Transverse colon (tissue), 4 donors: ENCODE measurements at regions not wholly inside any gene's neighbourhood (a gene's known extent, or its start where the extent isn't known, plus 50 kb on each side); places are given as distances from the start of the nearest gene placed in this dataset.

ENCODE experiments used
- DNase-seq: peaks from one replicate; pipeline ENCODE4 v3.0.0-alpha.2; 2019
- H3K27ac ChIP-seq, 4 donors: fragments of 200-600 bp; sonication (generic); 2 replicates each; pipeline ENCODE4 v1.5.1; 2016 to 2018; ENCODE audit warnings: inconsistent platforms in 4 of 4
- H3K27me3 ChIP-seq: fragments of 200-600 bp; sonication (generic); 2 replicates; pipeline ENCODE4 v1.5.1; 2017; ENCODE audit warnings: inconsistent platforms
- H3K36me3 ChIP-seq, 4 donors: fragments of 200-600 bp; sonication (generic); 2 replicates each; pipeline ENCODE4 v1.5.1; 2017 to 2019; ENCODE audit warnings: inconsistent platforms in 4 of 4
- H3K4me1 ChIP-seq, 4 donors: fragments of 200-600 bp; sonication (generic); 2 replicates each; pipeline ENCODE4 v1.5.1; 2017 to 2020; ENCODE audit warnings: inconsistent platforms in 4 of 4
- H3K4me3 ChIP-seq, 4 donors: fragments of 200-600 bp; sonication (generic); 1 replicate in 1 of 4; 2 replicates in 3 of 4; pipeline versions ENCODE4 v1.5.1 to v1.6.1; 2017 to 2019; ENCODE audit warnings: inconsistent platforms in 4 of 4
- H3K9me3 ChIP-seq, 2 donors: fragments of 200-600 bp; sonication (generic); 2 replicates each; pipeline ENCODE4 v1.5.1; 2017 to 2019; ENCODE audit warnings: inconsistent platforms in 2 of 2
- EP300 ChIP-seq: sonication (generic); formaldehyde crosslinking; IDR thresholded peaks from one replicate; pipeline ENCODE4 v1.6.1; 2017; ENCODE audit warnings: antibody characterized with exemption, low read depth
- POLR2A ChIP-seq: fragments of 450-650 bp; IDR thresholded peaks from one replicate; pipeline ENCODE4 v1.6.1; 2016; ENCODE audit warnings: antibody characterized with exemption, mild to moderate bottlenecking, moderate library complexity
- POLR2AphosphoS5 ChIP-seq, 3 donors: sonication (generic); formaldehyde crosslinking; IDR thresholded peaks; one replicate each; pipeline ENCODE4 v1.6.1; 2016; ENCODE audit warnings: antibody characterized with exemption in 3 of 3
- WGBS, 2 donors: methylation state at CpG; one replicate each; pipeline ENCODE4 v1.1.5; 2018; ENCODE audit warnings: low coverage in 1 of 2; 5-methylcytosine and 5-hydroxymethylcytosine counted together
- in situ Hi-C, 4 donors: fragments of 200-750 bp; cut with MboI; loops; one replicate each; pipeline versions ENCODE4 v1.15.0 to v1.15.1; 2017; ENCODE audit warnings: low sequenced_read_pairs in 3 of 4, low pct_ligation_motif_present in 1 of 4, low pct_unique_long_range_greater_than_20kb in 1 of 4
- intact Hi-C: fragments of 100-400 bp; cut with DNase I; formaldehyde crosslinking; loops from one replicate; pipeline ENCODE4 v1.15.1; 2023; ENCODE audit warnings: low total_unique reads
- TF ChIP-seq, protein P1 (sequence below), 5 experiments: fragments of 200-600 bp in 3 of 5; fragments of 450-650 bp in 2 of 5; sonication (generic) in 3 of 5; IDR thresholded peaks; 1 replicate in 2 of 5; 2 replicates in 3 of 5; pipeline ENCODE4 v1.5.1; 2016 to 2017; ENCODE audit warnings: antibody characterized with exemption in 5 of 5, inconsistent platforms in 3 of 5, mild to moderate bottlenecking in 2 of 5, moderate library complexity in 1 of 5

DNA sequence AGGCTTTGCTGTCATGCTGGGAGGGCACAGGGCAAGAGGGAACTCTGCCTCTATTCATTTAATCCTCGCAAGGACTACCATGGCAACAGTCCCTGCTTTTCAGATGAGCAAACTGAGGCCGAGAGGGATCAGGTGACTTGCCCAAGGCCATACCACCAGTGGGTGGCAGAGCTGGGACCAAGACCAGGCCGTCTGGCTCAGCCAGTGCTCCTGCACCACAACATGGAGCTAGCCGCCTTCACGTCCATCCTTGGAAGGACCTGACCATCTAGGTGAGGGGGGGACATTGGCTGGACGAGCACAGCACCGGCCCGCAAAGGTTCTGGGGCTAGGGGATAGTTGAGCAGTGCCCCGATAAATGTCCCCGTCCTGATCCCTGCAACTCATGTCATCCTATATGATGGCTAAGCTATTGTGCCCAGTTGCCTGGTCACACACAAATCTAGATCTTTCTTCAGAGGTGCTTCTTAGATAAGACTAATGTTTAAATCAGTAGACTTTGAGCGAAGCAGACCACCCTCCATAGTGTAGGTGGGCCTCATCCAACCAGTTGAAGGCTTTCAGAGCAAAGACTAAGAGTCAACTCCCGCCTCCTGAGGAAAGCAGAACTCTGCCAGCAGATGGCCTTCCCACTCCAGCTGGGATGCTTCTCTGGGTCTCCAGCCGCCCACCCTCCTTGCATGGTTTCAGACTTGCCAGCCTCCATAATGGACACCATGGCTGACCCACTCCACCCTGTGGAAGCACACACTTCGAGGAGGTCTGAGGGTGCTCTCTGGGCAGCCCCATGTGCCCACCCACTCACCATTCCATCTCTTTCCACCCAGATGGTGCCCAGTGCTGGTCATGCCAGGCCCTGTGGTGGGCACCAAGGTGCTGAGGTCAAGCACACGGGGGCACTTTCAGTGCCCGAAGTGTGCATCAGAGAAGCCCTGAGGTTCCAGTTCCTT lies 214.8 kb upstream of the RAB6C start:
- no peak for DNase-seq
- intact Hi-C loops, result no loop called here
- 82 to 100% methylated on average over 1 to 16 of the region's 16 CpGs for WGBS, 2 donors
- H3K9me3 ChIP-seq, result no peaks in the 10 kb centered on the region
- H3K4me3 ChIP-seq, result no peak overlapping the region
- peaks cover 4% of the 10 kb centered on the region for H3K27me3 ChIP-seq
- TF ChIP-seq POLR2A (no peak), EP300 (no peak), POLR2AphosphoS5 (IDR thresholded peaks at IDR 0.05) (no peak)
- TF ChIP-seq, protein P1, sequence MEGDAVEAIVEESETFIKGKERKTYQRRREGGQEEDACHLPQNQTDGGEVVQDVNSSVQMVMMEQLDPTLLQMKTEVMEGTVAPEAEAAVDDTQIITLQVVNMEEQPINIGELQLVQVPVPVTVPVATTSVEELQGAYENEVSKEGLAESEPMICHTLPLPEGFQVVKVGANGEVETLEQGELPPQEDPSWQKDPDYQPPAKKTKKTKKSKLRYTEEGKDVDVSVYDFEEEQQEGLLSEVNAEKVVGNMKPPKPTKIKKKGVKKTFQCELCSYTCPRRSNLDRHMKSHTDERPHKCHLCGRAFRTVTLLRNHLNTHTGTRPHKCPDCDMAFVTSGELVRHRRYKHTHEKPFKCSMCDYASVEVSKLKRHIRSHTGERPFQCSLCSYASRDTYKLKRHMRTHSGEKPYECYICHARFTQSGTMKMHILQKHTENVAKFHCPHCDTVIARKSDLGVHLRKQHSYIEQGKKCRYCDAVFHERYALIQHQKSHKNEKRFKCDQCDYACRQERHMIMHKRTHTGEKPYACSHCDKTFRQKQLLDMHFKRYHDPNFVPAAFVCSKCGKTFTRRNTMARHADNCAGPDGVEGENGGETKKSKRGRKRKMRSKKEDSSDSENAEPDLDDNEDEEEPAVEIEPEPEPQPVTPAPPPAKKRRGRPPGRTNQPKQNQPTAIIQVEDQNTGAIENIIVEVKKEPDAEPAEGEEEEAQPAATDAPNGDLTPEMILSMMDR (IDR thresholded peaks at IDR 0.05), result no peak
- H3K36me3 ChIP-seq, result no peaks in the 10 kb centered on the region
- in situ Hi-C loops, result no loop called here
- H3K27ac ChIP-seq, result no peak overlapping the region
- H3K4me1 ChIP-seq, result no peaks in the 10 kb centered on the region

DNA sequence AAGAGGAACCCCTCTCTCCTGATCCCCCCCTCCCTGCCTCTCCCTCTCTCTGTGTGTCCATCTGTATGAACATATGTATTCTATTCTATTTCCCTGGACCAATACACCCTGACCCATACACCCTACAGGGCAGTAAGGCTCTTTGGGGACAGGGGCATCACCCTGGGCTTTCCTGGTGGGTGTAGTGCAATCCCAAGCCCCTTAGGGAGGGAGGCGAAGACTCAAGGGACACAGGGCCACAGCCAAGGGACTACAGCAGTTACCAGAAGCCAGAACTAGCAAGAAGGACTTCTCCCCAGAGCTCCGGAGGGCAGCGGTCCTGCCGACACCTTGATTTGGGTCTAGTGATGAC lies 214.2 kb upstream of the RAB6C start:
- in situ Hi-C loops, result no loop called here
- intact Hi-C loops, result no loop called here

DNA sequence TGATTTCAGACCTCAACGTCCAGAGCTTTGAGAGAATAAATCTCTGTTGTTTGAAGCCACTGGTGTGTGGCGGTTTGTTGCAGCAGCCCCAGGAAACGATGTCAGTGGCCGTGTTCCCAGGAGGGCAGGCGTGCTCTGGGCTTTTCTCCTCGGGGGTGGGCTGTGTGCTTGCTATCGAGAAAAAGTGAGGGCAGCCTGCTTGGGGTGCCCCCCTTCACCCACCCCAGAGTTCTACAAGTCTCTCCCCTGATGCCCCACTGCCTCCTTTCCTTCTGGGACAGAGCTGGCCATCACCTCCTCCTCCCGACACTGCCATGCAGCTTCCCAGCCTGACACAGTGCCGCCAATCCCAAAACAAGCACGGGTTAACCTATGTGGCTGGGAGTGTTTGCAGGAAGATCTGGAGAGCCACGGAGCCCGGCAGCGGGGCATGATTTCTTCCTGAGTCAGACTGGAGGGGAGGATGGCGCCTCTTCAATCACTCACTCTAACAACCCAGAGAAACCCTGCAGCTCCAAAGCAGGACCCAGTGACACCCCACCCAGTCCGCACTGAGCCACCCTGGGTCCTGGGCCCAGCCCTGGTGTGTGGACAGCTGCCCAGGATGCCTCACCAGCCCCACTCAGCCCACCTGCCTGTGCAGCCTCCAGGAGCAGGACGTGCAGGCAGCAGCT lies 213.7 kb upstream of the RAB6C start:
- Histone ChIP-seq H3K4me3 (no peak overlapping the region), H3K27me3 (peaks cover 4% of the 10 kb centered on the region), H3K36me3 (no peaks in the 10 kb centered on the region), H3K9me3 (no peaks in the 10 kb centered on the region), H3K27ac (no peak overlapping the region), H3K4me1 (no peaks in the 10 kb centered on the region)
- intact Hi-C loops (no loop called here), in situ Hi-C loops (no loop called here)
- no peak for DNase-seq
- 54 to 86% methylated on average over 1 to 16 of the region's 16 CpGs for WGBS, 2 donors
- TF ChIP-seq EP300, result no peak
- no peak for TF ChIP-seq POLR2AphosphoS5 (IDR thresholded peaks at IDR 0.05)
- no peak for TF ChIP-seq POLR2A

More for the DNA sequence above, 214.2 kb upstream of the RAB6C start:
- H3K27ac ChIP-seq, result no peak overlapping the region
- TF ChIP-seq EP300 (no peak), POLR2A (no peak), POLR2AphosphoS5 (IDR thresholded peaks at IDR 0.05) (no peak)
- TF ChIP-seq, protein P1 (IDR thresholded peaks at IDR 0.05), result no peak
- H3K36me3 ChIP-seq, result no peaks in the 10 kb centered on the region
- H3K4me3 ChIP-seq, result no peak overlapping the region
- 77% methylated on average over 4 of the region's 4 CpGs; no CpG with 5 or more reads in 1 of the 2 donors for WGBS, 2 donors
- no peaks in the 10 kb centered on the region for H3K4me1 ChIP-seq
- no peak for DNase-seq
- H3K27me3 ChIP-seq, result peaks cover 4% of the 10 kb centered on the region
- no peaks in the 10 kb centered on the region for H3K9me3 ChIP-seq

DNA sequence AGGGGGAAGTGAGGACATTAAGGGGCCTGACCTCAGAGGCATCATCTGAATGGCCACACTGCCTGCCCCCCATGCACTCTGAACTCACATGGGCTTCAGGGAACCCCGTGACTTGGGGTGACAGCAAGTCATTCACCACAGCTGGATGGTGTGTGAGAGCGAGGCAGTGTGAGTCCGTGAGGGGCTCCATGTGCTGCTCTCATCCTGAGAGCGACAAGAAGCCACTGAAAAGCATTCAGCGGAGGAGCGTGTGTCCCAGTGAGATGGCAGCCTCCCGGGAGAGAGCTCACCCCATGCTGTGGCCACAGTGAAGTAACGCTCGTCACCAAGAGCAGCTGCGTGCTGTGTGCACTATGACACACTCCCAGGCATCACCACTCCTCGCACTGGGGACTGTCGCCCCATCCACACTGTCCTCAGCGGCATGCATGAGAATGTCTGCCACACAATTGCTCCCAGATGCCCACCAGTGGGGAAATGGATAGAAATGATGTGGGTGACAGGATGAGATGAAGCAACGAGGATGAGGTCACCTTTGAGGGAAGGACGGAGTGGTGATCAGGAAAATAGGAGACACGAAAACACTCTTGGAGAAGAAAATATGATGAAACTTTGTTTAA lies 213.0 kb upstream of the RAB6C start:
- intact Hi-C loops, result no loop called here
- no peak for DNase-seq
- Histone ChIP-seq H3K36me3 (no peaks in the 10 kb centered on the region), H3K4me1 (no peaks in the 10 kb centered on the region), H3K27me3 (peaks cover 4% of the 10 kb centered on the region), H3K4me3 (no peak overlapping the region), H3K27ac (no peak overlapping the region), H3K9me3 (no peaks in the 10 kb centered on the region)
- in situ Hi-C loops, result no loop called here
- TF ChIP-seq, protein P1 (IDR thresholded peaks at IDR 0.05), result no peak
- no peak for TF ChIP-seq POLR2AphosphoS5 (IDR thresholded peaks at IDR 0.05)
- TF ChIP-seq EP300, result no peak
- TF ChIP-seq POLR2A, result no peak
- 81 to 89% methylated on average over 3 to 16 of the region's 16 CpGs for WGBS, 2 donors
